Cardiac fibroblast (primary cell): ENCODE measurements at regions not wholly inside any gene's neighbourhood (a gene's known extent, or its start where the extent isn't known, plus 50 kb on each side); places are given as distances from the start of the nearest gene placed in this dataset.

Experiments
- DNase-seq, 2 donors: peaks; one replicate each; pipeline versions ENCODE4 v3.0.0 to v3.0.0-alpha.2; 2010; ENCODE audit warnings: low read depth in 2 of 2
- H3K4me3 ChIP-seq, 2 donors: replicated peaks in 1 of 2; 1 replicate in 1 of 2; 2 replicates in 1 of 2; pipeline ENCODE4 v1.5.1; 2011; ENCODE audit warnings: low read depth in 2 of 2, low read length in 2 of 2, mild to moderate bottlenecking in 2 of 2, moderate library complexity in 1 of 2
- TF ChIP-seq, protein P1 (sequence below): IDR thresholded peaks from one replicate; pipeline ENCODE4 v1.5.1; 2011; ENCODE audit warnings: low read depth, mild to moderate bottlenecking, low read length, inconsistent platforms

GRCh38 chr1:118617916-118618315 is 370.2 kb downstream of the TBX15 start:
- TF ChIP-seq, protein P1, sequence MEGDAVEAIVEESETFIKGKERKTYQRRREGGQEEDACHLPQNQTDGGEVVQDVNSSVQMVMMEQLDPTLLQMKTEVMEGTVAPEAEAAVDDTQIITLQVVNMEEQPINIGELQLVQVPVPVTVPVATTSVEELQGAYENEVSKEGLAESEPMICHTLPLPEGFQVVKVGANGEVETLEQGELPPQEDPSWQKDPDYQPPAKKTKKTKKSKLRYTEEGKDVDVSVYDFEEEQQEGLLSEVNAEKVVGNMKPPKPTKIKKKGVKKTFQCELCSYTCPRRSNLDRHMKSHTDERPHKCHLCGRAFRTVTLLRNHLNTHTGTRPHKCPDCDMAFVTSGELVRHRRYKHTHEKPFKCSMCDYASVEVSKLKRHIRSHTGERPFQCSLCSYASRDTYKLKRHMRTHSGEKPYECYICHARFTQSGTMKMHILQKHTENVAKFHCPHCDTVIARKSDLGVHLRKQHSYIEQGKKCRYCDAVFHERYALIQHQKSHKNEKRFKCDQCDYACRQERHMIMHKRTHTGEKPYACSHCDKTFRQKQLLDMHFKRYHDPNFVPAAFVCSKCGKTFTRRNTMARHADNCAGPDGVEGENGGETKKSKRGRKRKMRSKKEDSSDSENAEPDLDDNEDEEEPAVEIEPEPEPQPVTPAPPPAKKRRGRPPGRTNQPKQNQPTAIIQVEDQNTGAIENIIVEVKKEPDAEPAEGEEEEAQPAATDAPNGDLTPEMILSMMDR, result no peak
- no peak for DNase-seq
- no peak overlapping the region for H3K4me3 ChIP-seq

DNA sequence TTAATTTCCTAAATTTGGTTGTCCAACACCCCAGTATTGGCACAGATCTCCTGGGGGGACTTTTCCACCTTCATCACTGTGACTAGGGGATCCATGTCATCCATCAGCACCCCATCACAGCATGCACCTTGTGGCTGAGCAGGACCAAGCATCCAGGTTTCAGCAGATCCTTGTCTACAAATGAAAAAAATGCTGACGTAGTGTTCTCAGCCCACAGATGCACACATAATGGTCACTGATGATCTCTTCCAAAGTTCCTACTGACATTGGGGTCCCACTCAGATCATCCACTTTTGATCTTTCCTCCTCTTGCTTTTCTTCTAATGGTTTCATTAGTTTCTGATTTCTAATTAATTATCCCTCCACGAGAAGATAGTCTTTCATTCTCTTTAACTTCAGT is 373.1 kb downstream of the TBX15 start:
- DNase-seq, result no peak
- TF ChIP-seq, protein P1, result no peak
- H3K4me3 ChIP-seq, result no peak overlapping the region

GRCh38 chr1:118589238-118589846 is 398.8 kb downstream of the TBX15 start:
- H3K4me3 ChIP-seq, result no peak overlapping the region
- no peak for DNase-seq
- TF ChIP-seq, protein P1, result no peak

GRCh38 chr1:118588566-118588965 is 399.6 kb downstream of the TBX15 start:
- DNase-seq, result no peak
- TF ChIP-seq, protein P1, result no peak
- no peak overlapping the region for H3K4me3 ChIP-seq

GRCh38 chr1:118578276-118578675 is 393.2 kb upstream of the SPAG17 start:
- no peak for DNase-seq
- no peak overlapping the region for H3K4me3 ChIP-seq
- TF ChIP-seq, protein P1, result no peak

GRCh38 chr1:118575060-118575459 is 390.0 kb upstream of the SPAG17 start:
- TF ChIP-seq, protein P1, result no peak
- DNase-seq, result no peak
- H3K4me3 ChIP-seq, result no peak overlapping the region
